OCI-LY1 (cell line): ENCODE measurements at regions not wholly inside any gene's neighbourhood (a gene's known extent, or its start where the extent isn't known, plus 50 kb on each side); places are given as distances from the start of the nearest gene placed in this dataset.
A peak's percentile ranks its signal among the peaks of the same experiment; 100 is the strongest.

Experiments
- EZH2 ChIP-seq: fragments of 200-600 bp; sonication (generic), shearing (Covaris generic); IDR thresholded peaks from 2 replicates; pipeline ENCODE4 v1.8.0; 2017; ENCODE audit warnings: borderline replicate concordance, mixed run types, mild to moderate bottlenecking, antibody characterized with exemption, low read length, moderate library complexity, mixed read lengths
- TF ChIP-seq, protein P1 (sequence below): fragments of 200-600 bp; sonication (generic), shearing (Covaris generic); IDR thresholded peaks from 2 replicates; pipeline ENCODE4 v1.5.1; 2017; ENCODE audit warnings: mild to moderate bottlenecking, antibody characterized with exemption, low read length, moderate library complexity, mixed read lengths

DNA sequence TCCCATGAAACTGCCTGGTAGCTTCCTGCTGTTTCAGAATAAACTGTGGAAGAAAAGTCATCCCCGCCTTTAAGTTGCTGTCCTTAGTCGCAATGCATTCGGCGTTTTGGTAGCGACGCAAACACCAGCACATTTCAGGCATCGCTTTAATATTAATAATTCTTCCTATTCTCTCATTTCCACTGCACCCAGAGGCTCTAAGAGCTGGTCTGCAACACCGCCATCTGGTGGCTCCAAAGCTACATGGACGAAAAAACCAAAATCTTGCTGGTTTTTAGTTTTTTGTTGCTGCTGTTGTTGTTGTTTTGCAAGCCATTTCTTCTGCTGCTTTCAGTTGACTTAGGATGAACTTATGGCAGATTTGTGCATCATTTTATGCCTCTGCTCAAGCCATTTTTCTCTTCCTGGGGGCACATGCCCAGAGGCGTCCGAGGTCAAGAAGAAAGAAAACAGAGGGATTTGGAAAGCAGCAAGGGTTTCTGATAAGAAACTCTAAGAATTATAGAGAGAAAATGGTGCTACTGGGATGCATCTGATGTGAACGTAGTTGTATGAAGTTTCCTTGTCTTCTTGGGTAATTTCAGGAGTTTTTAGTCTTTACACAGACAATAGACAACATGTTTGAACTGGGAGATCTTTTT, 345.4 kb upstream of the KIRREL3 start:
- TF ChIP-seq, protein P1, sequence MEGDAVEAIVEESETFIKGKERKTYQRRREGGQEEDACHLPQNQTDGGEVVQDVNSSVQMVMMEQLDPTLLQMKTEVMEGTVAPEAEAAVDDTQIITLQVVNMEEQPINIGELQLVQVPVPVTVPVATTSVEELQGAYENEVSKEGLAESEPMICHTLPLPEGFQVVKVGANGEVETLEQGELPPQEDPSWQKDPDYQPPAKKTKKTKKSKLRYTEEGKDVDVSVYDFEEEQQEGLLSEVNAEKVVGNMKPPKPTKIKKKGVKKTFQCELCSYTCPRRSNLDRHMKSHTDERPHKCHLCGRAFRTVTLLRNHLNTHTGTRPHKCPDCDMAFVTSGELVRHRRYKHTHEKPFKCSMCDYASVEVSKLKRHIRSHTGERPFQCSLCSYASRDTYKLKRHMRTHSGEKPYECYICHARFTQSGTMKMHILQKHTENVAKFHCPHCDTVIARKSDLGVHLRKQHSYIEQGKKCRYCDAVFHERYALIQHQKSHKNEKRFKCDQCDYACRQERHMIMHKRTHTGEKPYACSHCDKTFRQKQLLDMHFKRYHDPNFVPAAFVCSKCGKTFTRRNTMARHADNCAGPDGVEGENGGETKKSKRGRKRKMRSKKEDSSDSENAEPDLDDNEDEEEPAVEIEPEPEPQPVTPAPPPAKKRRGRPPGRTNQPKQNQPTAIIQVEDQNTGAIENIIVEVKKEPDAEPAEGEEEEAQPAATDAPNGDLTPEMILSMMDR = peak; percentile 51
- no peak for TF ChIP-seq EZH2
